GM10248 (cell line): ENCODE measurements at regions not wholly inside any gene's neighbourhood (a gene's known extent, or its start where the extent isn't known, plus 50 kb on each side); places are given as distances from the start of the nearest gene placed in this dataset.
A peak's percentile ranks its signal among the peaks of the same experiment; 100 is the strongest.

Source experiments
- CTCF ChIA-PET: fragments of 300-600 bp; sonication (Branson Sonifier 250); formaldehyde crosslinking; extraction: SDS; loops from one replicate; lab custom pipeline; 2021; ENCODE audit warnings: antibody characterized with exemption; lab: Yijun Ruan, JAX
- POLR2A ChIA-PET: fragments of 350-650 bp; sonication (Branson Sonifier 250); formaldehyde crosslinking; extraction: SDS; loops from one replicate; lab custom pipeline; 2020; ENCODE audit warnings: antibody characterized with exemption; lab: Yijun Ruan, JAX
- DNase-seq: peaks from one replicate; pipeline ENCODE4 v3.0.0; 2012; ENCODE audit errors: extremely low spot score
- TF ChIP-seq, protein P1 (sequence below): IDR thresholded peaks from 2 replicates; pipeline ENCODE4 v1.5.1; 2012; ENCODE audit warnings: mild to moderate bottlenecking, low read depth; ENCODE audit errors: extremely low read depth, missing control alignments, control extremely low read depth

- DNase-seq = no peak
- ChIA-PET CTCF (interaction anchor here (1.2 to 1.3 kb wide), 3 partner anchors 11 to 57 kb away, joined by 3 to 4 read pairs (median 4); partner anchors contain the start of gene PHLDA1), POLR2A (interaction anchor here (1.2 kb wide), 1 partner anchor 57 kb away, joined by 4 read pairs; the partner anchor contains the start of gene PHLDA1)
- TF ChIP-seq, protein P1, sequence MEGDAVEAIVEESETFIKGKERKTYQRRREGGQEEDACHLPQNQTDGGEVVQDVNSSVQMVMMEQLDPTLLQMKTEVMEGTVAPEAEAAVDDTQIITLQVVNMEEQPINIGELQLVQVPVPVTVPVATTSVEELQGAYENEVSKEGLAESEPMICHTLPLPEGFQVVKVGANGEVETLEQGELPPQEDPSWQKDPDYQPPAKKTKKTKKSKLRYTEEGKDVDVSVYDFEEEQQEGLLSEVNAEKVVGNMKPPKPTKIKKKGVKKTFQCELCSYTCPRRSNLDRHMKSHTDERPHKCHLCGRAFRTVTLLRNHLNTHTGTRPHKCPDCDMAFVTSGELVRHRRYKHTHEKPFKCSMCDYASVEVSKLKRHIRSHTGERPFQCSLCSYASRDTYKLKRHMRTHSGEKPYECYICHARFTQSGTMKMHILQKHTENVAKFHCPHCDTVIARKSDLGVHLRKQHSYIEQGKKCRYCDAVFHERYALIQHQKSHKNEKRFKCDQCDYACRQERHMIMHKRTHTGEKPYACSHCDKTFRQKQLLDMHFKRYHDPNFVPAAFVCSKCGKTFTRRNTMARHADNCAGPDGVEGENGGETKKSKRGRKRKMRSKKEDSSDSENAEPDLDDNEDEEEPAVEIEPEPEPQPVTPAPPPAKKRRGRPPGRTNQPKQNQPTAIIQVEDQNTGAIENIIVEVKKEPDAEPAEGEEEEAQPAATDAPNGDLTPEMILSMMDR = no peak
These were observed 57.0 kb downstream of the PHLDA1 start for GRCh38 chr12:75974323-75975187.

GRCh38 chr12:75971253-75971652 lies 60.3 kb downstream of the PHLDA1 start:
- TF ChIP-seq, protein P1 = no peak
- ChIA-PET POLR2A (no interaction called here), CTCF (interaction anchor here (1.8 to 2.0 kb wide), 2 partner anchors 11 to 14 kb away, joined by 5 read pairs; no protein-coding TSS in a partner anchor)
- DNase-seq = no peak

GRCh38 chr12:75970310-75970709 lies 61.3 kb downstream of the PHLDA1 start:
- no peak for DNase-seq
- TF ChIP-seq, protein P1 = no peak
- CTCF ChIA-PET = interaction anchor here (1.2 to 2.0 kb wide), 3 partner anchors 11 to 61 kb away, joined by 3 to 5 read pairs (median 5); no protein-coding TSS in a partner anchor
- POLR2A ChIA-PET = no interaction called here

DNA sequence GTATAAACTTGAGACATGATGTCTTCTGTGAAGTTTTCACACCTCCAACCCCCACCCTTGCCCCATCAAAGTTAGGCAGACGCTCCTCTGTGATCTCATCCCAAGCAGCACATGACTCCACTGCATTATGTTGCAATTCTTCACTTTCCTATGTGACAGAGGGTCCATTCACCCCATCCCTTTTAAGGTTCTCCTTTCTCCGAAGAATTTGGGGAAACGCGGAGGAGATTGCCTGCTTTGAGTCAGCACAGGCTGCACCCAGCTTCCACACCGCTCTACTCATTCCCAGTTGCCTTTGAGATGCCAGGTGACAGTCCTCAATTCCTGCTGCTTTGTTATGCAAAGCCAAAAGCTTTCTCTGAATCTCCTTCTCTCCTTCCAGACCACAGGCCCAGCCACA lies 61.8 kb downstream of the PHLDA1 start:
- no peak for DNase-seq
- ChIA-PET POLR2A (no interaction called here), CTCF (interaction anchor here (1.2 to 2.0 kb wide), 2 partner anchors 15 to 61 kb away, joined by 3 to 5 read pairs; no protein-coding TSS in a partner anchor)
- TF ChIP-seq, protein P1 = no peak

DNA sequence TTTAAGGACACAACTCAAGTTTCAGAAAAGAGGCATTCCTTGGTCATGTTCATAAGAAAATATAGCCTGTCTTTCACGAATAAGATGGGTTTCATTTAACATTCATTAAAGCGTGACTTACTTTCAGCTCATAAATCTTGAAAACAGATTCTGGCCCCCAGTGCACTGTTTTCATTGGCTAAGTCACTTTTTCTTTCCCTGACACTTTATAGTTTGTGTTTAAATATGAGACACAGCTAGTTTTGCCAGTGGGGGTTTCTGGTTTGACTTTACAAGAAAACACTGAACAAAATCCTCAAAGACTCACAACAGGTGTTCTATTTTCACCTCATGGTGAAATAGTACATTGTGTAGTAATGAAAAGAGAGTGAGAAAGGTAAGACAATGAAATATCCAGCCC lies 65.9 kb downstream of the PHLDA1 start:
- TF ChIP-seq, protein P1 = no peak
- no peak for DNase-seq
- ChIA-PET POLR2A (no interaction called here), CTCF (no interaction called here)

- ChIA-PET POLR2A (no interaction called here), CTCF (no interaction called here)
- TF ChIP-seq, protein P1 = no peak
- peak; percentile 26 for DNase-seq
These were observed 67.4 kb downstream of the PHLDA1 start for GRCh38 chr12:75964150-75964549.
